PC-9 (cell line): ENCODE measurements at regions not wholly inside any gene's neighbourhood (a gene's known extent, or its start where the extent isn't known, plus 50 kb on each side); places are given as distances from the start of the nearest gene placed in this dataset.
"Not testable (repeated sequence)": the region's sequence is repeated elsewhere in the genome, so short reads cannot be mapped to it uniquely, and the experiment has no call there.

Experiments
- CTCF ChIP-seq: fragments of 200-600 bp; sonication (generic); conservative IDR thresholded peaks from 2 replicates; pipeline ENCODE4 v1.6.1; 2017; ENCODE audit warnings: mixed run types, antibody characterized with exemption, mild to moderate bottlenecking, moderate library complexity
- EZH2 ChIP-seq: fragments of 200-600 bp; sonication (generic); IDR thresholded peaks from 2 replicates; pipeline ENCODE4 v1.8.0; 2017; ENCODE audit warnings: antibody characterized with exemption, low read depth

- not testable (repeated sequence) for TF ChIP-seq CTCF, EZH2
These were observed 117.0 kb downstream of the PRR15 start for GRCh38 chr7:29680601-29681000.
